ENCODE measurements at regions not wholly inside any gene's neighbourhood (a gene's known extent, or its start where the extent isn't known, plus 50 kb on each side); places are given as distances from the start of the nearest gene placed in this dataset.

- no peak for TF ChIP-seq CTCF (conservative IDR thresholded peaks at IDR 0.05; ENCODE audit: low read depth in 2 of 2)
- TF ChIP-seq CREB1 (CRISPR knock-in tag; IDR thresholded peaks at IDR 0.05; ENCODE audit: low read depth) = no peak
- TF ChIP-seq JUNB (IDR thresholded peaks at IDR 0.05; ENCODE audit: unreplicated experiment) = no peak
- TF ChIP-seq REST (IDR thresholded peaks at IDR 0.05; ENCODE audit: unreplicated experiment) = no peak
- no peak for TF ChIP-seq NANOG (IDR thresholded peaks at IDR 0.05; ENCODE audit: borderline replicate concordance)
- no peak for TF ChIP-seq POLR2AphosphoS5 (IDR thresholded peaks at IDR 0.05; ENCODE audit: low read depth)
- no peak for TF ChIP-seq EZH2phosphoT487 (IDR thresholded peaks at IDR 0.05; ENCODE audit: unreplicated experiment)
- no peak for TF ChIP-seq EZH2 (IDR thresholded peaks at IDR 0.05; ENCODE audit: low read depth, unreplicated experiment)
- no peak for TF ChIP-seq ETS1 (IDR thresholded peaks at IDR 0.05)
- TF ChIP-seq ZNF114 (CRISPR knock-in tag; IDR thresholded peaks at IDR 0.05) = no peak
- TF ChIP-seq STAT1 (IDR thresholded peaks at IDR 0.05; ENCODE audit: unreplicated experiment) = no peak
- no peak for TF ChIP-seq ZNF331 (CRISPR knock-in tag; IDR thresholded peaks at IDR 0.05; ENCODE audit: low read depth)
Measured at GRCh38 chr2:200225951-200226350, 80.5 kb upstream of the SPATS2L start.

Data from GM23338 (cell line).